Tibial nerve (tissue), 3 donors: ENCODE measurements at regions not wholly inside any gene's neighbourhood (a gene's known extent, or its start where the extent isn't known, plus 50 kb on each side); places are given as distances from the start of the nearest gene placed in this dataset.

Experiments used
- POLR2A ChIP-seq, 2 donors: fragments of 450-650 bp; IDR thresholded peaks; one replicate each; pipeline ENCODE4 v1.6.1; 2017; ENCODE audit warnings: antibody characterized with exemption in 2 of 2, mild to moderate bottlenecking in 2 of 2, moderate library complexity in 2 of 2
- TF ChIP-seq, protein P1 (sequence below), 5 experiments: fragments of 200-600 bp in 3 of 5; fragments of 450-650 bp in 2 of 5; sonication (generic) in 3 of 5; IDR thresholded peaks; one replicate each; pipeline ENCODE4 v1.5.1; 2016 to 2019; ENCODE audit warnings: antibody characterized with exemption in 5 of 5, mild to moderate bottlenecking in 3 of 5, moderate library complexity in 2 of 5

- TF ChIP-seq, protein P1, sequence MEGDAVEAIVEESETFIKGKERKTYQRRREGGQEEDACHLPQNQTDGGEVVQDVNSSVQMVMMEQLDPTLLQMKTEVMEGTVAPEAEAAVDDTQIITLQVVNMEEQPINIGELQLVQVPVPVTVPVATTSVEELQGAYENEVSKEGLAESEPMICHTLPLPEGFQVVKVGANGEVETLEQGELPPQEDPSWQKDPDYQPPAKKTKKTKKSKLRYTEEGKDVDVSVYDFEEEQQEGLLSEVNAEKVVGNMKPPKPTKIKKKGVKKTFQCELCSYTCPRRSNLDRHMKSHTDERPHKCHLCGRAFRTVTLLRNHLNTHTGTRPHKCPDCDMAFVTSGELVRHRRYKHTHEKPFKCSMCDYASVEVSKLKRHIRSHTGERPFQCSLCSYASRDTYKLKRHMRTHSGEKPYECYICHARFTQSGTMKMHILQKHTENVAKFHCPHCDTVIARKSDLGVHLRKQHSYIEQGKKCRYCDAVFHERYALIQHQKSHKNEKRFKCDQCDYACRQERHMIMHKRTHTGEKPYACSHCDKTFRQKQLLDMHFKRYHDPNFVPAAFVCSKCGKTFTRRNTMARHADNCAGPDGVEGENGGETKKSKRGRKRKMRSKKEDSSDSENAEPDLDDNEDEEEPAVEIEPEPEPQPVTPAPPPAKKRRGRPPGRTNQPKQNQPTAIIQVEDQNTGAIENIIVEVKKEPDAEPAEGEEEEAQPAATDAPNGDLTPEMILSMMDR (IDR thresholded peaks at IDR 0.05) = no peak
- TF ChIP-seq POLR2A (IDR thresholded peaks at IDR 0.05) = no peak
Observed at GRCh38 chr6:12661432-12662089, 55.0 kb upstream of the PHACTR1 start.
